ENCODE measurements at regions not wholly inside any gene's neighbourhood (a gene's known extent, or its start where the extent isn't known, plus 50 kb on each side); places are given as distances from the start of the nearest gene placed in this dataset.

GRCh38 chr16:85462714-85463611 is 150.2 kb upstream of the GSE1 start:
- no peak for DNase-seq

GRCh38 chr16:85463672-85464382 is 149.3 kb upstream of the GSE1 start:
- no peak for DNase-seq

GRCh38 chr16:85464383-85465305 is 148.5 kb upstream of the GSE1 start:
- no peak for DNase-seq

GRCh38 chr16:85465328-85466303 is 147.5 kb upstream of the GSE1 start:
- no peak for DNase-seq

- DNase-seq: no peak
Measured at GRCh38 chr16:85466304-85466700, 146.8 kb upstream of the GSE1 start.

- no peak for DNase-seq
Measured at GRCh38 chr16:85466989-85467388, 146.1 kb upstream of the GSE1 start.

GRCh38 chr16:85469929-85470590 is 143.1 kb upstream of the GSE1 start:
- DNase-seq: no peak

GRCh38 chr16:85470873-85471272 is 142.2 kb upstream of the GSE1 start:
- DNase-seq: no peak

GRCh38 chr16:85471469-85472431 is 141.4 kb upstream of the GSE1 start:
- DNase-seq: no peak

- DNase-seq: no peak
Measured at GRCh38 chr16:85472514-85472913, 140.6 kb upstream of the GSE1 start.

- no peak for DNase-seq
Measured at GRCh38 chr16:85473323-85473722, 139.8 kb upstream of the GSE1 start.

- DNase-seq: no peak
Measured at GRCh38 chr16:85473909-85474620, 139.1 kb upstream of the GSE1 start.

GRCh38 chr16:85474621-85475217 is 138.4 kb upstream of the GSE1 start:
- no peak for DNase-seq

GRCh38 chr16:85475233-85475632 is 137.9 kb upstream of the GSE1 start:
- no peak for DNase-seq

GRCh38 chr16:85475691-85476300 is 137.3 kb upstream of the GSE1 start:
- DNase-seq: no peak

- DNase-seq: no peak
Measured at GRCh38 chr16:85476389-85476788, 136.7 kb upstream of the GSE1 start.

GRCh38 chr16:85477801-85478363 is 135.2 kb upstream of the GSE1 start:
- no peak for DNase-seq

All from stimulated activated CD4-positive, alpha-beta T cell treated with anti-CD3 and anti-CD28 coated beads, Interleukin-1b, Interleukin-23, amount 100 ng/mL, for 48 hours (primary cell).